HG02642 (cell line): ENCODE measurements at regions not wholly inside any gene's neighbourhood (a gene's known extent, or its start where the extent isn't known, plus 50 kb on each side); places are given as distances from the start of the nearest gene placed in this dataset.

Experiments used
- ATAC-seq: cut with Tn5 transposase; IDR thresholded peaks from one replicate; pipeline ENCODE4 v1.9.1; 2021; ENCODE audit warnings: mild to moderate bottlenecking; ENCODE audit not compliant: unreplicated experiment, poor library complexity

- ATAC-seq: no peak
These were observed 1397.3 kb upstream of the MIR17HG start for GRCh38 chr13:89950225-89950624.

- ATAC-seq: no peak
These were observed 1396.1 kb upstream of the MIR17HG start for GRCh38 chr13:89951341-89951740.

- ATAC-seq: no peak
These were observed 1393.9 kb upstream of the MIR17HG start for GRCh38 chr13:89953581-89953980.

GRCh38 chr13:89955773-89956172 is 1391.7 kb upstream of the MIR17HG start:
- no peak for ATAC-seq

GRCh38 chr13:89959074-89959473 is 1388.4 kb upstream of the MIR17HG start:
- no peak for ATAC-seq

GRCh38 chr13:89965252-89965651 is 1382.2 kb upstream of the MIR17HG start:
- ATAC-seq: no peak

- no peak for ATAC-seq
These were observed 1381.0 kb upstream of the MIR17HG start for GRCh38 chr13:89966524-89966923.

GRCh38 chr13:89967701-89968100 is 1379.8 kb upstream of the MIR17HG start:
- no peak for ATAC-seq

- no peak for ATAC-seq
These were observed 1379.0 kb upstream of the MIR17HG start for GRCh38 chr13:89968470-89968869.

- no peak for ATAC-seq
These were observed 1377.2 kb upstream of the MIR17HG start for GRCh38 chr13:89970353-89970709.

GRCh38 chr13:89977203-89977602 is 1370.3 kb upstream of the MIR17HG start:
- ATAC-seq: no peak

- ATAC-seq: no peak
These were observed 1366.6 kb upstream of the MIR17HG start for GRCh38 chr13:89980896-89981295.

GRCh38 chr13:89982407-89983095 is 1364.9 kb upstream of the MIR17HG start:
- no peak for ATAC-seq

- no peak for ATAC-seq
These were observed 1359.3 kb upstream of the MIR17HG start for GRCh38 chr13:89988206-89988605.

- no peak for ATAC-seq
These were observed 1343.9 kb upstream of the MIR17HG start for GRCh38 chr13:90003566-90003965.

GRCh38 chr13:90008707-90009149 is 1338.8 kb upstream of the MIR17HG start:
- no peak for ATAC-seq

GRCh38 chr13:90014038-90014437 is 1333.4 kb upstream of the MIR17HG start:
- ATAC-seq: no peak

- ATAC-seq: no peak
These were observed 1331.7 kb upstream of the MIR17HG start for GRCh38 chr13:90015565-90016507.

- ATAC-seq: no peak
These were observed 1330.8 kb upstream of the MIR17HG start for GRCh38 chr13:90016688-90017087.

GRCh38 chr13:90020536-90021070 is 1326.9 kb upstream of the MIR17HG start:
- no peak for ATAC-seq

GRCh38 chr13:90027409-90027808 is 1320.1 kb upstream of the MIR17HG start:
- no peak for ATAC-seq
